GM12892 (cell line): ENCODE measurements at regions not wholly inside any gene's neighbourhood (a gene's known extent, or its start where the extent isn't known, plus 50 kb on each side); places are given as distances from the start of the nearest gene placed in this dataset.

ENCODE experiments used
- POLR2A ChIP-seq: IDR thresholded peaks from 2 replicates; pipeline ENCODE4 v1.6.1; 2011; ENCODE audit warnings: low read depth, low read length, control low read depth
- POLR2AphosphoS5 ChIP-seq: IDR thresholded peaks from 2 replicates; pipeline ENCODE4 v1.6.1; 2011; ENCODE audit warnings: low read depth, low read length, control low read depth
- TAF1 ChIP-seq: IDR thresholded peaks from 2 replicates; pipeline ENCODE4 v1.6.1; 2011; ENCODE audit warnings: low read depth, mild to moderate bottlenecking, control low read depth, low read length, borderline replicate concordance

- TF ChIP-seq POLR2A (no peak), TAF1 (no peak), POLR2AphosphoS5 (no peak)
Measured at GRCh38 chr2:4338345-4338744, 635.0 kb downstream of the DCDC2C start.
